Hepatic stellate cell (primary cell): ENCODE measurements at regions not wholly inside any gene's neighbourhood (a gene's known extent, or its start where the extent isn't known, plus 50 kb on each side); places are given as distances from the start of the nearest gene placed in this dataset.

Experiments used
- DNase-seq: peaks from one replicate; pipeline ENCODE4 v3.0.0; 2011; ENCODE audit warnings: low spot score

GRCh38 chr2:138441916-138442315 is 59.7 kb upstream of the SPOPL start:
- no peak for DNase-seq

DNA sequence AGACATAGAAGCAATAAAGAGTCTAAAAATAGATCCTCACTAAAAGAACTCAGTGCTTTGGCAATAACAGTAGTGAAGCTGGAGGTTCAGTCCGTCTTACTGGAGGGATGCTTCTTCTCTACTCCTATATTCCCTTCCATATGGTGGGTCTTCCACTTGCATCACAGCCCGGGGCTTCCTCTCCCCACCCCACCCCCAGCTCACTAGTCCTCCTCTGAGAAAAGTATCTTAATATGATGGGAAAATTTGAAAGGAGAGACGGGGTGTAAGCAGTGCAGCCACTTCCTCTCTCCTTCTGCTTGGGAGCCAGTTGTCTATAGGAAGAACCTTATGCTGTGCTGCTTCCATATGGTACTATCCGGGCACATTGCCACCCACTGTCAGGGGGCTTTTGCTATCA is 57.2 kb upstream of the SPOPL start:
- DNase-seq, result no peak

DNA sequence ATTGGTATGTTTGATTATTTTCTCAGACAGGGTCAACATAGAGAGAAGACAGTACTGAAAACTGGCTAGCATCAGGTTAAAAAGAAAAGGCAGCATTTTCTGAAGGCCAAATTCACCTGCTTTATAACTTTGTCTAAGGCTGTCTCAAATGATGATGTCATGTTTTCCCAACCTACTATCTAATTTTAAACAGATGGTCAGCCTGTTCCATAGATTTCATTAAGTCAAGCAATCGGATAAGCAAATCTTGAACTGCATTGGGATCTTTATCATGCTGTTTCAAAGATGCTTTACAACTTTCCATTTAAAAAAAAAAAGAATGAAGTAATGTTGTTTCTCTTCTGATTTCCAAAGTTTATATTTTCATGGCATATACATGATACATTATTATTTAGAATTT is 56.3 kb upstream of the SPOPL start:
- DNase-seq, result no peak

- no peak for DNase-seq
These were observed 55.5 kb upstream of the SPOPL start for GRCh38 chr2:138446043-138446442.

GRCh38 chr2:138447889-138448570 is 53.5 kb upstream of the SPOPL start:
- DNase-seq, result no peak
